ENCODE measurements at regions not wholly inside any gene's neighbourhood (a gene's known extent, or its start where the extent isn't known, plus 50 kb on each side); places are given as distances from the start of the nearest gene placed in this dataset.

- ATAC-seq = no peak
- TF ChIP-seq SNAI2 (CRISPR knock-in tag; IDR thresholded peaks at IDR 0.05) = no peak
- TF ChIP-seq PATZ1 (CRISPR knock-in tag; IDR thresholded peaks at IDR 0.05; ENCODE audit: borderline replicate concordance) = no peak
- TF ChIP-seq ZC3H10 (CRISPR knock-in tag; IDR thresholded peaks at IDR 0.05) = no peak
- no peak for TF ChIP-seq ISL1 (CRISPR knock-in tag; IDR thresholded peaks at IDR 0.05)
- TF ChIP-seq TSHZ2 (CRISPR knock-in tag; IDR thresholded peaks at IDR 0.05) = no peak
- TF ChIP-seq PPARA (CRISPR knock-in tag; IDR thresholded peaks at IDR 0.05; ENCODE audit: borderline replicate concordance) = no peak
- no peak for TF ChIP-seq POU6F1 (CRISPR knock-in tag; IDR thresholded peaks at IDR 0.05; ENCODE audit: borderline replicate concordance, low read depth)
- TF ChIP-seq TCF4 (CRISPR knock-in tag; IDR thresholded peaks at IDR 0.05; ENCODE audit: borderline replicate concordance) = no peak
- TF ChIP-seq ESRRG (CRISPR knock-in tag; IDR thresholded peaks at IDR 0.05) = no peak
These were observed 145.8 kb upstream of the AKIRIN2 start for GRCh38 chr6:87847830-87848210.

GRCh38 chr6:87847135-87847829, 145.2 kb upstream of the AKIRIN2 start:
- TF ChIP-seq OSR1 (CRISPR knock-in tag; IDR thresholded peaks at IDR 0.05) = no peak
- TF ChIP-seq BACH2 (CRISPR knock-in tag; IDR thresholded peaks at IDR 0.05; ENCODE audit: borderline replicate concordance) = no peak
- TF ChIP-seq PPARA (CRISPR knock-in tag; IDR thresholded peaks at IDR 0.05; ENCODE audit: borderline replicate concordance) = no peak
- no peak for TF ChIP-seq ZNF70 (CRISPR knock-in tag; IDR thresholded peaks at IDR 0.05)
- TF ChIP-seq ZFP3 (CRISPR knock-in tag; IDR thresholded peaks at IDR 0.05) = no peak
- TF ChIP-seq TSHZ2 (CRISPR knock-in tag; IDR thresholded peaks at IDR 0.05) = no peak
- TF ChIP-seq GLIS3 (CRISPR knock-in tag; IDR thresholded peaks at IDR 0.05) = no peak
- no peak for TF ChIP-seq ESRRG (CRISPR knock-in tag; IDR thresholded peaks at IDR 0.05)
- ATAC-seq = no peak

GRCh38 chr6:87846434-87846833, 144.4 kb upstream of the AKIRIN2 start:
- ATAC-seq = no peak
- TF ChIP-seq PPARA (CRISPR knock-in tag; IDR thresholded peaks at IDR 0.05; ENCODE audit: borderline replicate concordance) = no peak
- TF ChIP-seq ZNF70 (CRISPR knock-in tag; IDR thresholded peaks at IDR 0.05) = no peak
- TF ChIP-seq RARB (CRISPR knock-in tag; IDR thresholded peaks at IDR 0.05) = no peak
- TF ChIP-seq CREB5 (CRISPR knock-in tag; IDR thresholded peaks at IDR 0.05; ENCODE audit: low read depth) = no peak
- TF ChIP-seq TCF4 (CRISPR knock-in tag; IDR thresholded peaks at IDR 0.05; ENCODE audit: borderline replicate concordance) = no peak
- TF ChIP-seq CSDC2 (CRISPR knock-in tag; IDR thresholded peaks at IDR 0.05) = no peak
- TF ChIP-seq ARNTL (CRISPR knock-in tag; IDR thresholded peaks at IDR 0.05; ENCODE audit: borderline replicate concordance, low read depth) = no peak
- no peak for TF ChIP-seq TOX (CRISPR knock-in tag; IDR thresholded peaks at IDR 0.05; ENCODE audit: borderline replicate concordance)
- no peak for TF ChIP-seq POU6F1 (CRISPR knock-in tag; IDR thresholded peaks at IDR 0.05; ENCODE audit: borderline replicate concordance, low read depth)
- TF ChIP-seq GLIS3 (CRISPR knock-in tag; IDR thresholded peaks at IDR 0.05) = no peak
- TF ChIP-seq OSR1 (CRISPR knock-in tag; IDR thresholded peaks at IDR 0.05) = no peak
- no peak for TF ChIP-seq PATZ1 (CRISPR knock-in tag; IDR thresholded peaks at IDR 0.05; ENCODE audit: borderline replicate concordance)
- no peak for TF ChIP-seq CSRNP3 (CRISPR knock-in tag; IDR thresholded peaks at IDR 0.05)
- no peak for TF ChIP-seq BACH2 (CRISPR knock-in tag; IDR thresholded peaks at IDR 0.05; ENCODE audit: borderline replicate concordance)
